B cell (primary cell): ENCODE measurements at regions not wholly inside any gene's neighbourhood (a gene's known extent, or its start where the extent isn't known, plus 50 kb on each side); places are given as distances from the start of the nearest gene placed in this dataset.

Experiments
- ATAC-seq: fragments of 200-7000 bp; cut with Tn5 transposase; one replicate; pipeline ENCODE4 v1.10.0; 2021; ENCODE audit warnings: low read depth, mild to moderate bottlenecking, moderate number of reproducible peaks, moderate library complexity
- CTCF ChIA-PET: fragments of 350-600 bp; sonication (Branson Sonifier 250); formaldehyde crosslinking; loops from one replicate; lab custom pipeline; 2021; ENCODE audit warnings: antibody characterized with exemption, inconsistent platforms; lab: Charles Lee
- POLR2A ChIA-PET: fragments of 350-600 bp; sonication (Branson Sonifier 250); formaldehyde crosslinking; loops from one replicate; lab custom pipeline; 2021; ENCODE audit warnings: antibody characterized with exemption; lab: Charles Lee
- DNase-seq: peaks from one replicate; pipeline ENCODE4 v3.0.0; 2013
- H2AFZ ChIP-seq: 2 replicates; pipeline ENCODE4 v1.6.1; 2012; ENCODE audit warnings: mild to moderate bottlenecking, low read depth, low read length; ENCODE audit not compliant: insufficient read depth, poor library complexity, severe bottlenecking
- H3K27ac ChIP-seq, 2 donors: 1 replicate in 1 of 2; 2 replicates in 1 of 2; pipeline ENCODE4 v1.5.1; 2012 to 2013; ENCODE audit warnings: low read length in 2 of 2, mild to moderate bottlenecking in 2 of 2, moderate library complexity in 1 of 2
- H3K27me3 ChIP-seq, 4 experiments: fragments of 200-600 bp in 1 of 4; sonication (generic) in 1 of 4; replicated peaks in 1 of 4; 1 replicate in 2 of 4; 2 replicates in 2 of 4; pipeline versions ENCODE4 v1.6.1 to v1.7.0; 2013 to 2016; ENCODE audit warnings: low read length in 3 of 4, mild to moderate bottlenecking in 2 of 4, mixed read lengths in 1 of 4, moderate library complexity in 1 of 4; ENCODE audit not compliant: insufficient read depth in 4 of 4, control insufficient read depth in 3 of 4; ENCODE audit errors: control extremely low read depth in 1 of 4
- H3K36me3 ChIP-seq, 2 experiments: replicated peaks in 1 of 2; 1 replicate in 1 of 2; 2 replicates in 1 of 2; pipeline versions ENCODE4 v1.6.1 to v1.7.1; 2013; ENCODE audit warnings: low read length in 1 of 2; ENCODE audit not compliant: insufficient read depth in 2 of 2, control insufficient read depth in 1 of 2; ENCODE audit errors: control extremely low read depth in 1 of 2, extremely low read depth in 1 of 2
- H3K4me1 ChIP-seq, 2 donors: fragments of 200-600 bp in 1 of 2; sonication (generic) in 1 of 2; 1 replicate in 1 of 2; 2 replicates in 1 of 2; pipeline versions ENCODE4 v1.5.1 to v1.6.1; 2013 to 2017; ENCODE audit warnings: low read length in 2 of 2; ENCODE audit not compliant: control insufficient read depth in 2 of 2, insufficient read depth in 2 of 2
- H3K4me2 ChIP-seq: replicated peaks from 2 replicates; pipeline ENCODE3; 2012; ENCODE audit warnings: mild to moderate bottlenecking, low read depth, low read length; ENCODE audit not compliant: poor library complexity, severe bottlenecking
- H3K4me3 ChIP-seq, 5 experiments: fragments of 200-600 bp in 1 of 5; sonication (generic) in 1 of 5; 1 replicate in 3 of 5; 2 replicates in 2 of 5; pipeline versions ENCODE4 v1.5.1 to v1.7.0; 2011 to 2016; ENCODE audit warnings: low read length in 4 of 5, mild to moderate bottlenecking in 4 of 5, low read depth in 2 of 5, control low read depth in 1 of 5, moderate library complexity in 1 of 5; ENCODE audit not compliant: insufficient read depth in 1 of 5; ENCODE audit errors: control extremely low read depth in 1 of 5, extremely low read depth in 1 of 5
- H3K79me2 ChIP-seq: fragments of 200-600 bp; sonication (generic); one replicate; pipeline ENCODE4 v1.6.0; 2016; ENCODE audit warnings: low read length; ENCODE audit not compliant: control insufficient read depth, insufficient read depth
- H3K9ac ChIP-seq: fragments of 200-600 bp; sonication (generic); 2 replicates; pipeline ENCODE4 v1.6.1; 2017; ENCODE audit warnings: mild to moderate bottlenecking, low read length, moderate library complexity
- H3K9me3 ChIP-seq, 3 donors: one replicate each; pipeline versions ENCODE4 v1.6.1 to v1.7.1; 2013; ENCODE audit warnings: low read length in 2 of 3; ENCODE audit not compliant: control insufficient read depth in 2 of 3, insufficient read depth in 1 of 3; ENCODE audit errors: control extremely low read depth in 1 of 3
- H4K20me1 ChIP-seq: 2 replicates; pipeline ENCODE4 v1.6.0; 2012; ENCODE audit warnings: mild to moderate bottlenecking, low read length; ENCODE audit not compliant: insufficient read depth, control insufficient read depth, poor library complexity, severe bottlenecking
- H3K27ac Mint-ChIP-seq: one replicate; pipeline ENCODE4 v1.8.0; 2021; ENCODE audit warnings: mixed read lengths
- H3K27me3 Mint-ChIP-seq: one replicate; pipeline ENCODE4 v1.8.0; 2021; ENCODE audit warnings: mixed read lengths
- H3K4me1 Mint-ChIP-seq: one replicate; pipeline ENCODE4 v1.8.0; 2021; ENCODE audit warnings: mixed read lengths
- H3K4me3 Mint-ChIP-seq: one replicate; pipeline ENCODE4 v1.8.0; 2021; ENCODE audit warnings: mixed read lengths
- H3K9me3 Mint-ChIP-seq: one replicate; pipeline ENCODE4 v1.8.0; 2022; ENCODE audit warnings: mixed read lengths; ENCODE audit not compliant: insufficient read depth
- CTCF ChIP-seq: fragments of 200-600 bp; IDR thresholded peaks from one replicate; pipeline ENCODE4 v1.8.0; 2022; ENCODE audit warnings: antibody characterized with exemption, mild to moderate bottlenecking
- EZH2 ChIP-seq: IDR thresholded peaks from 2 replicates; pipeline ENCODE4 v1.6.1; 2012; ENCODE audit warnings: borderline replicate concordance, low read depth, mild to moderate bottlenecking, moderate library complexity, low read length; ENCODE audit not compliant: insufficient read depth, poor library complexity, severe bottlenecking
- intact Hi-C: fragments of 100-400 bp; cut with micrococcal nuclease; formaldehyde crosslinking; loops from one replicate; pipeline ENCODE4 v1.10.0; 2022

GRCh38 chr9:99724640-99725039 is 97.0 kb upstream of the NR4A3 start:
- Histone ChIP-seq H3K9ac (no peak overlapping the region), H3K27me3 (no peaks in the 10 kb centered on the region), H3K4me1 (peaks cover 12 to 16% of the 10 kb centered on the region in 2 donors), H2AFZ (no peak overlapping the region), H3K36me3 (no peaks in the 10 kb centered on the region), H4K20me1 (no peaks in the 10 kb centered on the region), H3K4me3 (no peak overlapping the region), H3K27ac (no peak overlapping the region), H3K4me2 (no peak overlapping the region), H3K9me3 (no peaks in the 10 kb centered on the region), H3K79me2 (no peaks in the 10 kb centered on the region)
- ATAC-seq (no peak), DNase-seq (no peak)
- Mint-ChIP-seq H3K4me1 (peaks cover 27% of the 10 kb centered on the region), H3K27ac (no peak overlapping the region), H3K9me3 (no peaks in the 10 kb centered on the region), H3K4me3 (no peak overlapping the region), H3K27me3 (no peaks in the 10 kb centered on the region)
- ChIA-PET POLR2A (no interaction called here), CTCF (no interaction called here)
- intact Hi-C loops = loop anchor here (5.0 kb wide), 2 partner anchors 37 to 542 kb away; no protein-coding TSS in a partner anchor
- no peak for TF ChIP-seq CTCF
- TF ChIP-seq EZH2 = no peak

DNA sequence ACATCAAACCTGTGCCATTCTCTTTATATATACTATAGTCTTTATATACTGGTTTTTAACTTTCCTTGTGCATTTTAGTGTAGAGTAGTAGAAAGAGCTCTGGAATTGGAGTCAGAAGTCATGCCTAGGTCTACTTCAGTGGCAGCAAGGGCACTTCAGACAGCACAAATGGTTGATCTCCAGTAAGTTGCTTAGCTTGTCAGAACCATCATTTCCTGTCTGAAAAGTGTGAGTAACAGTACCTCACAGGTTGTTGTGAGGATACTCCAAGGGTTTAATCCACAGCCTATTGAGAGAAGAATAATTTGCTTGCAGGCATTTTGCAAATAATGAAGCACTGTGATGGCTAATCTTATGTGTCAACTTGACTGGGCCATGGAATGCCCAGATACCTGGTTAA is 95.8 kb upstream of the NR4A3 start:
- Histone ChIP-seq H3K27me3 (no peaks in the 10 kb centered on the region), H3K27ac (no peak overlapping the region), H3K36me3 (no peaks in the 10 kb centered on the region), H3K4me1 (peaks cover 6 to 12% of the 10 kb centered on the region in 2 donors), H3K9ac (no peak overlapping the region), H3K79me2 (no peaks in the 10 kb centered on the region), H3K4me2 (no peak overlapping the region), H4K20me1 (no peaks in the 10 kb centered on the region), H2AFZ (no peak overlapping the region), H3K4me3 (no peak overlapping the region), H3K9me3 (no peaks in the 10 kb centered on the region)
- ChIA-PET CTCF (no interaction called here), POLR2A (no interaction called here)
- TF ChIP-seq EZH2 (no peak), CTCF (no peak)
- ATAC-seq (no peak), DNase-seq (no peak)
- Mint-ChIP-seq H3K4me3 (no peak overlapping the region), H3K27me3 (peaks cover 6% of the 10 kb centered on the region), H3K9me3 (no peaks in the 10 kb centered on the region), H3K4me1 (peaks cover 14% of the 10 kb centered on the region), H3K27ac (no peak overlapping the region)
- intact Hi-C loops = no loop called here
